GM19025 (cell line): ENCODE measurements at regions not wholly inside any gene's neighbourhood (a gene's known extent, or its start where the extent isn't known, plus 50 kb on each side); places are given as distances from the start of the nearest gene placed in this dataset.

Experiments used
- ATAC-seq: cut with Tn5 transposase; IDR thresholded peaks from one replicate; pipeline ENCODE4 v1.9.1; 2021; ENCODE audit warnings: mild to moderate bottlenecking, low read depth, moderate library complexity; ENCODE audit not compliant: unreplicated experiment

- no peak for ATAC-seq
Observed at GRCh38 chr11:45450189-45450588, 164.0 kb upstream of the SYT13 start.

GRCh38 chr11:45449036-45449601, 163.0 kb upstream of the SYT13 start:
- no peak for ATAC-seq

GRCh38 chr11:45448561-45448960, 162.4 kb upstream of the SYT13 start:
- ATAC-seq, result no peak

GRCh38 chr11:45446998-45447397, 160.9 kb upstream of the SYT13 start:
- ATAC-seq, result no peak

- no peak for ATAC-seq
Observed at GRCh38 chr11:45446434-45446833, 160.3 kb upstream of the SYT13 start.

- no peak for ATAC-seq
Observed at GRCh38 chr11:45444796-45445195, 158.7 kb upstream of the SYT13 start.

GRCh38 chr11:45440111-45440510, 154.0 kb upstream of the SYT13 start:
- no peak for ATAC-seq

- no peak for ATAC-seq
Observed at GRCh38 chr11:45436966-45437365, 150.8 kb upstream of the SYT13 start.

GRCh38 chr11:45436118-45436517, 150.0 kb upstream of the SYT13 start:
- ATAC-seq, result no peak

GRCh38 chr11:45435706-45436105, 149.6 kb upstream of the SYT13 start:
- no peak for ATAC-seq

- no peak for ATAC-seq
Observed at GRCh38 chr11:45432910-45433309, 146.8 kb upstream of the SYT13 start.

GRCh38 chr11:45432100-45432499, 146.0 kb upstream of the SYT13 start:
- no peak for ATAC-seq

- ATAC-seq, result no peak
Observed at GRCh38 chr11:45431046-45432018, 145.2 kb upstream of the SYT13 start.

GRCh38 chr11:45430361-45430760, 144.2 kb upstream of the SYT13 start:
- no peak for ATAC-seq

GRCh38 chr11:45429719-45430118, 143.6 kb upstream of the SYT13 start:
- no peak for ATAC-seq

- no peak for ATAC-seq
Observed at GRCh38 chr11:45428541-45429230, 142.5 kb upstream of the SYT13 start.

- no peak for ATAC-seq
Observed at GRCh38 chr11:45428116-45428515, 142.0 kb upstream of the SYT13 start.

GRCh38 chr11:45424411-45425180, 138.5 kb upstream of the SYT13 start:
- no peak for ATAC-seq

- ATAC-seq, result no peak
Observed at GRCh38 chr11:45423475-45424120, 137.5 kb upstream of the SYT13 start.

GRCh38 chr11:45423036-45423435, 136.9 kb upstream of the SYT13 start:
- no peak for ATAC-seq
